ENCODE measurements at regions not wholly inside any gene's neighbourhood (a gene's known extent, or its start where the extent isn't known, plus 50 kb on each side); places are given as distances from the start of the nearest gene placed in this dataset.

GRCh38 chr6:105890521-105891244 lies 195.5 kb upstream of the PRDM1 start:
- Histone ChIP-seq H3K27me3 (no peaks in the 10 kb centered on the region), H3K4me1 (ENCODE audit: control insufficient read depth in 1 of 2, insufficient read depth in 1 of 2, low read depth in 1 of 2, low read length in 1 of 2) (peaks cover 8 to 10% of the 10 kb centered on the region in 2 experiments), H3K9me3 (no peaks in the 10 kb centered on the region), H3K36me3 (no peaks in the 10 kb centered on the region), H3K27ac (no peak overlapping the region), H3K4me3 (ENCODE audit: low read depth in 1 of 2, low read length in 1 of 2) (no peak overlapping the region)
- TF ChIP-seq CTCF (IDR thresholded peaks at IDR 0.05), result no peak

GRCh38 chr6:105889902-105890301 lies 196.2 kb upstream of the PRDM1 start:
- H3K36me3 ChIP-seq, result no peaks in the 10 kb centered on the region
- no peak for TF ChIP-seq CTCF (IDR thresholded peaks at IDR 0.05)
- no peak overlapping the region for H3K27ac ChIP-seq

GRCh38 chr6:105886814-105887544 lies 199.2 kb upstream of the PRDM1 start:
- no peaks in the 10 kb centered on the region for H3K27me3 ChIP-seq
- no peaks in the 10 kb centered on the region for H3K4me1 ChIP-seq (ENCODE audit: control insufficient read depth in 1 of 2, insufficient read depth in 1 of 2, low read depth in 1 of 2, low read length in 1 of 2)
- no peak overlapping the region for H3K27ac ChIP-seq
- H3K9me3 ChIP-seq, result no peaks in the 10 kb centered on the region
- no peaks in the 10 kb centered on the region for H3K36me3 ChIP-seq
- TF ChIP-seq CTCF (IDR thresholded peaks at IDR 0.05), result no peak
- H3K4me3 ChIP-seq (ENCODE audit: low read depth in 1 of 2, low read length in 1 of 2), result no peak overlapping the region

More at GRCh38 chr6:105889902-105890301, 196.2 kb upstream of the PRDM1 start:
- no peak overlapping the region for H3K4me3 ChIP-seq (ENCODE audit: low read depth in 1 of 2, low read length in 1 of 2)
- no peaks in the 10 kb centered on the region for H3K9me3 ChIP-seq
- no peaks in the 10 kb centered on the region for H3K27me3 ChIP-seq
- peaks cover 8 to 10% of the 10 kb centered on the region in 2 experiments for H3K4me1 ChIP-seq (ENCODE audit: control insufficient read depth in 1 of 2, insufficient read depth in 1 of 2, low read depth in 1 of 2, low read length in 1 of 2)

GRCh38 chr6:105886066-105886813 lies 199.9 kb upstream of the PRDM1 start:
- Histone ChIP-seq H3K4me1 (ENCODE audit: control insufficient read depth in 1 of 2, insufficient read depth in 1 of 2, low read depth in 1 of 2, low read length in 1 of 2) (no peaks in the 10 kb centered on the region), H3K4me3 (ENCODE audit: low read depth in 1 of 2, low read length in 1 of 2) (no peak overlapping the region), H3K36me3 (no peaks in the 10 kb centered on the region), H3K27ac (no peak overlapping the region), H3K9me3 (no peaks in the 10 kb centered on the region), H3K27me3 (no peaks in the 10 kb centered on the region)
- no peak for TF ChIP-seq CTCF (IDR thresholded peaks at IDR 0.05)

- TF ChIP-seq CTCF (IDR thresholded peaks at IDR 0.05), result no peak
- no peaks in the 10 kb centered on the region for H3K9me3 ChIP-seq
- H3K36me3 ChIP-seq, result no peaks in the 10 kb centered on the region
- no peak overlapping the region for H3K4me3 ChIP-seq (ENCODE audit: low read depth in 1 of 2, low read length in 1 of 2)
- H3K4me1 ChIP-seq (ENCODE audit: control insufficient read depth in 1 of 2, insufficient read depth in 1 of 2, low read depth in 1 of 2, low read length in 1 of 2), result peaks cover 9 to 12% of the 10 kb centered on the region in 2 experiments
- no peaks in the 10 kb centered on the region for H3K27me3 ChIP-seq
- H3K27ac ChIP-seq, result no peak overlapping the region
These were observed 201.7 kb upstream of the PRDM1 start for GRCh38 chr6:105884426-105884825.
